Neural progenitor cell (in vitro differentiated cells): ENCODE measurements at regions not wholly inside any gene's neighbourhood (a gene's known extent, or its start where the extent isn't known, plus 50 kb on each side); places are given as distances from the start of the nearest gene placed in this dataset.
A peak's percentile ranks its signal among the peaks of the same experiment; 100 is the strongest.

Experiments used
- DNase-seq: peaks from one replicate; pipeline ENCODE4 v3.0.0-alpha.2; 2016; ENCODE audit warnings: low spot score
- H2AFZ ChIP-seq: fragments of 200-600 bp; sonication (generic); replicated peaks from 2 replicates; pipeline ENCODE4 v1.6.1; 2016; ENCODE audit warnings: antibody characterized with exemption
- H3F3A ChIP-seq: fragments of 200-600 bp; sonication (generic); 2 replicates; pipeline ENCODE4 v1.6.1; 2016; ENCODE audit warnings: antibody characterized with exemption, low read depth
- H3K27ac ChIP-seq: fragments of 200-600 bp; sonication (generic); 2 replicates; pipeline ENCODE4 v1.5.1; 2016; ENCODE audit warnings: mild to moderate bottlenecking
- H3K27me3 ChIP-seq: fragments of 200-600 bp; sonication (generic); 2 replicates; pipeline ENCODE4 v1.6.1; 2016; ENCODE audit warnings: mild to moderate bottlenecking, moderate library complexity
- H3K36me3 ChIP-seq: fragments of 200-600 bp; sonication (generic); 2 replicates; pipeline ENCODE4 v1.5.1; 2016
- H3K4me1 ChIP-seq: fragments of 200-600 bp; sonication (generic); 2 replicates; pipeline ENCODE4 v1.6.1; 2016; ENCODE audit warnings: mixed run types
- H3K4me2 ChIP-seq: fragments of 200-600 bp; sonication (generic); 2 replicates; pipeline ENCODE4 v1.6.1; 2016
- H3K4me3 ChIP-seq: fragments of 200-600 bp; sonication (generic); 2 replicates; pipeline ENCODE4 v1.5.1; 2016
- H3K79me2 ChIP-seq: fragments of 200-600 bp; sonication (generic); 2 replicates; pipeline ENCODE4 v1.6.1; 2016; ENCODE audit warnings: low read depth
- H3K9ac ChIP-seq: fragments of 200-600 bp; sonication (generic); 2 replicates; pipeline ENCODE4 v1.6.1; 2016
- H3K9me3 ChIP-seq: fragments of 200-600 bp; sonication (generic); 2 replicates; pipeline ENCODE4 v1.5.1; 2016; ENCODE audit warnings: low read depth
- H4K20me1 ChIP-seq: fragments of 200-600 bp; sonication (generic); 2 replicates; pipeline ENCODE4 v1.6.1; 2016; ENCODE audit warnings: low read depth
- H3K27ac Mint-ChIP-seq: 3 replicates; pipeline ENCODE4 v1.8.0; 2021; ENCODE audit warnings: mixed read lengths
- H3K27me3 Mint-ChIP-seq: 2 replicates; pipeline ENCODE4 v1.8.0; 2022; ENCODE audit warnings: low read depth, mild to moderate bottlenecking, inconsistent platforms, moderate library complexity, mixed read lengths; ENCODE audit not compliant: insufficient read depth
- H3K36me3 Mint-ChIP-seq: 3 replicates; pipeline ENCODE4 v1.8.0; 2021; ENCODE audit warnings: mixed read lengths
- H3K4me1 Mint-ChIP-seq: 3 replicates; pipeline ENCODE4 v1.8.0; 2021; ENCODE audit warnings: mixed read lengths
- H3K4me3 Mint-ChIP-seq: 3 replicates; pipeline ENCODE4 v1.8.0; 2021; ENCODE audit warnings: mild to moderate bottlenecking, moderate library complexity, mixed read lengths
- H3K9me3 Mint-ChIP-seq: 3 replicates; pipeline ENCODE4 v1.8.0; 2020; ENCODE audit warnings: mixed read lengths
- CTCF ChIP-seq: fragments of 200-600 bp; sonication (generic); IDR thresholded peaks from 2 replicates; pipeline ENCODE4 v1.5.1; 2017; ENCODE audit warnings: antibody characterized with exemption, mild to moderate bottlenecking
- EZH2 ChIP-seq: fragments of 200-600 bp; sonication (generic); IDR thresholded peaks from 2 replicates; pipeline ENCODE4 v1.6.1; 2017; ENCODE audit warnings: antibody characterized with exemption, mild to moderate bottlenecking, moderate library complexity
- EZH2phosphoT487 ChIP-seq: fragments of 200-600 bp; sonication (generic); IDR thresholded peaks from 2 replicates; pipeline ENCODE4 v1.6.1; 2017; ENCODE audit warnings: antibody characterized with exemption

- no peaks in the 10 kb centered on the region for H3K4me1 Mint-ChIP-seq
- Histone ChIP-seq H3K4me3 (no peak overlapping the region), H3K27ac (no peak overlapping the region), H3K27me3 (no peaks in the 10 kb centered on the region), H3K36me3 (no peaks in the 10 kb centered on the region), H2AFZ (no peak overlapping the region), H3K79me2 (no peaks in the 10 kb centered on the region), H3K9ac (no peak overlapping the region), H3F3A (no peaks in the 10 kb centered on the region), H4K20me1 (no peaks in the 10 kb centered on the region), H3K4me2 (no peak overlapping the region), H3K4me1 (no peaks in the 10 kb centered on the region), H3K9me3 (no peaks in the 10 kb centered on the region)
- no peak overlapping the region for H3K27ac Mint-ChIP-seq
- H3K9me3 Mint-ChIP-seq: peaks cover 15% of the 10 kb centered on the region
- no peaks in the 10 kb centered on the region for H3K36me3 Mint-ChIP-seq
- H3K4me3 Mint-ChIP-seq: no peak overlapping the region
- TF ChIP-seq EZH2: no peak
- TF ChIP-seq EZH2phosphoT487: no peak
- no peak for TF ChIP-seq CTCF
- no peak for DNase-seq
- peaks cover 7% of the 10 kb centered on the region for H3K27me3 Mint-ChIP-seq
These were observed 94.4 kb upstream of the KIF5B start for GRCh38 chr10:32150532-32151101.

- no peaks in the 10 kb centered on the region for H3K4me1 ChIP-seq
- no peak for DNase-seq
- H3K9ac ChIP-seq: no peak overlapping the region
- no peak for TF ChIP-seq CTCF
- no peak for TF ChIP-seq EZH2
- no peak for TF ChIP-seq EZH2phosphoT487
- H3K9me3 ChIP-seq: no peaks in the 10 kb centered on the region
- H3K27ac ChIP-seq: no peak overlapping the region
- no peak overlapping the region for H3K4me3 Mint-ChIP-seq
- H3F3A ChIP-seq: no peaks in the 10 kb centered on the region
- H3K27me3 ChIP-seq: no peaks in the 10 kb centered on the region
- H3K79me2 ChIP-seq: no peaks in the 10 kb centered on the region
- peaks cover 11% of the 10 kb centered on the region for H3K9me3 Mint-ChIP-seq
- H3K27ac Mint-ChIP-seq: no peak overlapping the region
- H3K4me1 Mint-ChIP-seq: no peaks in the 10 kb centered on the region
- H3K4me2 ChIP-seq: no peak overlapping the region
- no peaks in the 10 kb centered on the region for H4K20me1 ChIP-seq
- peak overlapping the region; percentile 4 for H2AFZ ChIP-seq
- no peaks in the 10 kb centered on the region for H3K36me3 ChIP-seq
- H3K27me3 Mint-ChIP-seq: peaks cover 5% of the 10 kb centered on the region
- H3K36me3 Mint-ChIP-seq: no peaks in the 10 kb centered on the region
- H3K4me3 ChIP-seq: no peak overlapping the region
These were observed 93.2 kb upstream of the KIF5B start for GRCh38 chr10:32149252-32149955.

GRCh38 chr10:32148864-32149251 lies 92.6 kb upstream of the KIF5B start:
- H3K4me2 ChIP-seq: no peak overlapping the region
- Mint-ChIP-seq H3K36me3 (no peaks in the 10 kb centered on the region), H3K9me3 (peaks cover 11% of the 10 kb centered on the region), H3K27me3 (peaks cover 7% of the 10 kb centered on the region), H3K4me1 (no peaks in the 10 kb centered on the region), H3K4me3 (no peak overlapping the region), H3K27ac (no peak overlapping the region)
- peak overlapping the region; percentile 4 for H2AFZ ChIP-seq
- DNase-seq: no peak
- H3K36me3 ChIP-seq: no peaks in the 10 kb centered on the region
- no peaks in the 10 kb centered on the region for H4K20me1 ChIP-seq
- H3K27ac ChIP-seq: no peak overlapping the region
- H3K4me1 ChIP-seq: no peaks in the 10 kb centered on the region
- H3K9ac ChIP-seq: no peak overlapping the region
- no peaks in the 10 kb centered on the region for H3K9me3 ChIP-seq
- H3F3A ChIP-seq: no peaks in the 10 kb centered on the region
- TF ChIP-seq CTCF: no peak
- TF ChIP-seq EZH2: no peak
- H3K4me3 ChIP-seq: no peak overlapping the region
- H3K27me3 ChIP-seq: no peaks in the 10 kb centered on the region
- H3K79me2 ChIP-seq: no peaks in the 10 kb centered on the region
